Thyroid gland (tissue), 4 donors: ENCODE measurements at regions not wholly inside any gene's neighbourhood (a gene's known extent, or its start where the extent isn't known, plus 50 kb on each side); places are given as distances from the start of the nearest gene placed in this dataset.
"Not testable (repeated sequence)": the region's sequence is repeated elsewhere in the genome, so short reads cannot be mapped to it uniquely, and the experiment has no call there.

ENCODE experiments used
- CTCF ChIP-seq, 6 experiments: fragments of 200-600 bp in 3 of 6; fragments of 450-650 bp in 3 of 6; sonication (generic) in 3 of 6; IDR thresholded peaks; one replicate each; pipeline ENCODE4 v1.5.1; 2016 to 2019; ENCODE audit warnings: antibody characterized with exemption in 6 of 6, mild to moderate bottlenecking in 2 of 6, inconsistent platforms in 1 of 6, moderate library complexity in 1 of 6
- POLR2A ChIP-seq, 2 donors: fragments of 450-650 bp; IDR thresholded peaks; one replicate each; pipeline ENCODE4 v1.6.1; 2017; ENCODE audit warnings: antibody characterized with exemption in 2 of 2, mild to moderate bottlenecking in 2 of 2, moderate library complexity in 1 of 2

DNA sequence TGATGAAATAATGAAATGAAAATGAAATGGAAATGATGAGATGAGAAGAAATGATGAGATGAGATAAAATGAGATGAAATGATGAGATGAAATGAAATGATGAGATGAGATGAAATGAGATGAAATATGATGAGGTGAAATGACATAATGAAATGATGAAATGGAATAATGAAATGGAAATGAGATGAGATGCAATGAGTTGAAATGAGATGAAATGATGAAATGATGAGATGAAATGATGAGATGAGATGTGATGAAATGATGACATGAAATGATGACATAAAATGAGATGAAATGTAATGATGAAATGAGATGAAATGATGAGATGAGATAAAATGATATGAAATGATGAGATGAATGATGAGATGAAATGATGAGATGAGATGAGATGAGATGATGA lies 342.7 kb upstream of the PLGLB1 start:
- not testable (repeated sequence) for TF ChIP-seq POLR2A, CTCF (IDR thresholded peaks at IDR 0.05)
